Tibial artery (tissue), 4 donors: ENCODE measurements at regions not wholly inside any gene's neighbourhood (a gene's known extent, or its start where the extent isn't known, plus 50 kb on each side); places are given as distances from the start of the nearest gene placed in this dataset.
A peak's percentile ranks its signal among the peaks of the same experiment; 100 is the strongest.

Experiments used
- DNase-seq, 2 donors: peaks; one replicate each; pipeline ENCODE4 v3.0.0-alpha.2; 2019
- H3K27ac ChIP-seq, 2 donors: fragments of 200-600 bp; sonication (generic) in 1 of 2; 1 replicate in 1 of 2; 2 replicates in 1 of 2; pipeline ENCODE4 v1.5.1; 2018 to 2019; ENCODE audit warnings: mild to moderate bottlenecking in 1 of 2
- H3K27me3 ChIP-seq, 2 donors: fragments of 200-600 bp; sonication (generic) in 1 of 2; one replicate each; pipeline versions ENCODE4 v1.5.1 to v1.6.0; 2016 to 2019
- H3K36me3 ChIP-seq, 3 donors: fragments of 200-600 bp; sonication (generic) in 2 of 3; one replicate each; pipeline ENCODE4 v1.5.1; 2016 to 2019; ENCODE audit warnings: mild to moderate bottlenecking in 2 of 3
- H3K4me1 ChIP-seq, 4 donors: fragments of 200-600 bp; sonication (generic) in 2 of 4; 1 replicate in 3 of 4; 2 replicates in 1 of 4; pipeline ENCODE4 v1.5.1; 2016 to 2019
- H3K4me3 ChIP-seq, 2 donors: fragments of 200-600 bp; sonication (generic) in 1 of 2; 1 replicate in 1 of 2; 2 replicates in 1 of 2; pipeline ENCODE4 v1.5.1; 2018 to 2019; ENCODE audit warnings: mild to moderate bottlenecking in 2 of 2
- H3K9me3 ChIP-seq, 3 donors: fragments of 200-600 bp; sonication (generic) in 1 of 3; one replicate each; pipeline ENCODE4 v1.5.1; 2016 to 2019
- CTCF ChIP-seq, 2 experiments: fragments of 200-600 bp in 1 of 2; fragments of 450-650 bp in 1 of 2; IDR thresholded peaks; one replicate each; pipeline ENCODE4 v1.5.1; 2017 to 2019; ENCODE audit warnings: antibody characterized with exemption in 2 of 2, mild to moderate bottlenecking in 1 of 2, moderate library complexity in 1 of 2
- intact Hi-C: fragments of 100-400 bp; cut with DNase I; formaldehyde crosslinking; loops from one replicate; pipeline ENCODE4 v1.15.0; 2023; ENCODE audit warnings: low total_unique reads

- Histone ChIP-seq H3K36me3 (no peaks in the 10 kb centered on the region), H3K27me3 (no peaks in the 10 kb centered on the region), H3K4me3 (no peak overlapping the region), H3K9me3 (no peaks in the 10 kb centered on the region), H3K4me1 (no peaks in the 10 kb centered on the region), H3K27ac (no peak overlapping the region)
- TF ChIP-seq CTCF (IDR thresholded peaks at IDR 0.05): no peak
- intact Hi-C loops: no loop called here
- no peak for DNase-seq
These were observed 292.6 kb upstream of the DAB2 start for GRCh38 chr5:39717176-39717897.

GRCh38 chr5:39716532-39717028, 291.8 kb upstream of the DAB2 start:
- intact Hi-C loops: no loop called here
- Histone ChIP-seq H3K4me1 (no peaks in the 10 kb centered on the region), H3K9me3 (no peaks in the 10 kb centered on the region), H3K27me3 (no peaks in the 10 kb centered on the region), H3K27ac (no peak overlapping the region), H3K4me3 (no peak overlapping the region), H3K36me3 (no peaks in the 10 kb centered on the region)
- peak in 1 of 2 experiments; percentile 25 for TF ChIP-seq CTCF (IDR thresholded peaks at IDR 0.05)
- DNase-seq: peak; percentile 24 to 61

- Histone ChIP-seq H3K4me3 (no peak overlapping the region), H3K27me3 (no peaks in the 10 kb centered on the region), H3K27ac (no peak overlapping the region), H3K9me3 (no peaks in the 10 kb centered on the region), H3K4me1 (no peaks in the 10 kb centered on the region), H3K36me3 (no peaks in the 10 kb centered on the region)
- peak; percentile 60 to 78 for TF ChIP-seq CTCF (IDR thresholded peaks at IDR 0.05)
- intact Hi-C loops: loop anchor here (5.0 kb wide), 1 partner anchor 973 kb away; no protein-coding TSS in a partner anchor
- DNase-seq: peak in 1 of 2 donors; percentile 32
These were observed 289.4 kb upstream of the DAB2 start for GRCh38 chr5:39714036-39714698.

- intact Hi-C loops: loop anchor here (5.0 kb wide), 1 partner anchor 974 kb away; no protein-coding TSS in a partner anchor
- TF ChIP-seq CTCF (IDR thresholded peaks at IDR 0.05): no peak
These were observed 288.6 kb upstream of the DAB2 start for GRCh38 chr5:39713250-39713916.

GRCh38 chr5:39712316-39713249, 287.8 kb upstream of the DAB2 start:
- Histone ChIP-seq H3K36me3 (no peaks in the 10 kb centered on the region), H3K4me3 (no peak overlapping the region), H3K9me3 (no peaks in the 10 kb centered on the region), H3K4me1 (no peaks in the 10 kb centered on the region), H3K27me3 (no peaks in the 10 kb centered on the region), H3K27ac (no peak overlapping the region)
- no peak for TF ChIP-seq CTCF (IDR thresholded peaks at IDR 0.05)
- DNase-seq: no peak
- intact Hi-C loops: loop anchor here (5.0 kb wide), 1 partner anchor 975 kb away; no protein-coding TSS in a partner anchor

More at GRCh38 chr5:39713250-39713916, 288.6 kb upstream of the DAB2 start:
- Histone ChIP-seq H3K9me3 (no peaks in the 10 kb centered on the region), H3K4me1 (no peaks in the 10 kb centered on the region), H3K4me3 (no peak overlapping the region), H3K27me3 (no peaks in the 10 kb centered on the region), H3K27ac (no peak overlapping the region), H3K36me3 (no peaks in the 10 kb centered on the region)
- peak in 1 of 2 donors; percentile 27 for DNase-seq
